Vagina (tissue), 2 donors: ENCODE measurements at regions not wholly inside any gene's neighbourhood (a gene's known extent, or its start where the extent isn't known, plus 50 kb on each side); places are given as distances from the start of the nearest gene placed in this dataset.

Experiments used
- DNase-seq, 2 donors: peaks; one replicate each; pipeline ENCODE4 v3.0.0-alpha.2; 2017; ENCODE audit errors: extremely low spot score in 2 of 2
- H3K27ac ChIP-seq: fragments of 200-600 bp; sonication (generic); one replicate; pipeline ENCODE4 v1.5.1; 2019
- H3K27me3 ChIP-seq: fragments of 200-600 bp; sonication (generic); one replicate; pipeline ENCODE4 v1.5.1; 2019
- H3K36me3 ChIP-seq, 2 donors: fragments of 200-600 bp; sonication (generic); one replicate each; pipeline ENCODE4 v1.5.1; 2017 to 2019
- H3K4me1 ChIP-seq: fragments of 200-600 bp; sonication (generic); one replicate; pipeline ENCODE4 v1.5.1; 2019
- H3K4me3 ChIP-seq, 2 donors: fragments of 200-600 bp; sonication (generic); 1 replicate in 1 of 2; 2 replicates in 1 of 2; pipeline ENCODE4 v1.5.1; 2016 to 2019
- H3K9me3 ChIP-seq: fragments of 200-600 bp; sonication (generic); one replicate; pipeline ENCODE4 v1.5.1; 2019
- POLR2A ChIP-seq, 2 donors: fragments of 450-650 bp; IDR thresholded peaks; one replicate each; pipeline ENCODE4 v1.6.1; 2017; ENCODE audit warnings: antibody characterized with exemption in 2 of 2, mild to moderate bottlenecking in 2 of 2, moderate library complexity in 2 of 2
- POLR2AphosphoS5 ChIP-seq, 2 donors: sonication (generic); formaldehyde crosslinking; IDR thresholded peaks; one replicate each; pipeline ENCODE4 v1.9.0; 2017; ENCODE audit warnings: antibody characterized with exemption in 2 of 2, mild to moderate bottlenecking in 2 of 2, low read depth in 1 of 2; ENCODE audit not compliant: insufficient read depth in 1 of 2
- intact Hi-C: fragments of 100-400 bp; cut with DNase I; formaldehyde crosslinking; loops from one replicate; pipeline ENCODE4 v1.15.1; 2023
- TF ChIP-seq, protein P1 (sequence below), 3 experiments: fragments of 450-650 bp in 2 of 3; fragments of 200-600 bp in 1 of 3; sonication (generic) in 1 of 3; IDR thresholded peaks; one replicate each; pipeline ENCODE4 v1.5.1; 2017 to 2019; ENCODE audit warnings: antibody characterized with exemption in 3 of 3, mild to moderate bottlenecking in 2 of 3, moderate library complexity in 2 of 3

DNA sequence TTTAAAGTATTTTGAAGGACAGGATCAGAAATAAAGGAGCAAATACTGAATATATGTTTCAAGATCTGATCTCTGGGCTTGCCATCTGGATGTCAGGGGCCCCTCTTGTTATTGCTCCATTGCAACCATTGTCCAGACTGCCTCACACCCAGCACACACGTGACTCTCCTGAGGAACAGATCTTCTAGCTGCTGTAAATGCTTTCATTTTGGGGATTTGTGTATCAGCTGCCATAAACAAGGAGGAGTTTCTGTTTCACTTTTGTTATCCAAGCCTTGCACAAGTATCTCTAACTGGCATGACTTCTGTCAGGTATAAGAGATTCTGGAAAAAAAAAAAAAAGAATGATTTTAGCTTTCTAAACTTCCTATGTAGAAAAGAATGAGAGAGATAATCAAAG, 1624.1 kb upstream of the PRR20A start:
- DNase-seq = no peak
- no peaks in the 10 kb centered on the region for H3K27me3 ChIP-seq
- intact Hi-C loops = no loop called here
- H3K4me1 ChIP-seq = no peaks in the 10 kb centered on the region
- H3K4me3 ChIP-seq = no peak overlapping the region
- no peak for TF ChIP-seq POLR2A (IDR thresholded peaks at IDR 0.05)
- TF ChIP-seq, protein P1, sequence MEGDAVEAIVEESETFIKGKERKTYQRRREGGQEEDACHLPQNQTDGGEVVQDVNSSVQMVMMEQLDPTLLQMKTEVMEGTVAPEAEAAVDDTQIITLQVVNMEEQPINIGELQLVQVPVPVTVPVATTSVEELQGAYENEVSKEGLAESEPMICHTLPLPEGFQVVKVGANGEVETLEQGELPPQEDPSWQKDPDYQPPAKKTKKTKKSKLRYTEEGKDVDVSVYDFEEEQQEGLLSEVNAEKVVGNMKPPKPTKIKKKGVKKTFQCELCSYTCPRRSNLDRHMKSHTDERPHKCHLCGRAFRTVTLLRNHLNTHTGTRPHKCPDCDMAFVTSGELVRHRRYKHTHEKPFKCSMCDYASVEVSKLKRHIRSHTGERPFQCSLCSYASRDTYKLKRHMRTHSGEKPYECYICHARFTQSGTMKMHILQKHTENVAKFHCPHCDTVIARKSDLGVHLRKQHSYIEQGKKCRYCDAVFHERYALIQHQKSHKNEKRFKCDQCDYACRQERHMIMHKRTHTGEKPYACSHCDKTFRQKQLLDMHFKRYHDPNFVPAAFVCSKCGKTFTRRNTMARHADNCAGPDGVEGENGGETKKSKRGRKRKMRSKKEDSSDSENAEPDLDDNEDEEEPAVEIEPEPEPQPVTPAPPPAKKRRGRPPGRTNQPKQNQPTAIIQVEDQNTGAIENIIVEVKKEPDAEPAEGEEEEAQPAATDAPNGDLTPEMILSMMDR (IDR thresholded peaks at IDR 0.05) = no peak
- no peak for TF ChIP-seq POLR2AphosphoS5 (IDR thresholded peaks at IDR 0.05; ENCODE audit: insufficient read depth in 1 of 2, low read depth in 1 of 2)
- no peak overlapping the region for H3K27ac ChIP-seq
- no peaks in the 10 kb centered on the region for H3K9me3 ChIP-seq
- no peaks in the 10 kb centered on the region for H3K36me3 ChIP-seq

GRCh38 chr13:55517312-55517711, 1623.4 kb upstream of the PRR20A start:
- no peaks in the 10 kb centered on the region for H3K4me1 ChIP-seq
- intact Hi-C loops = no loop called here
- no peak for TF ChIP-seq POLR2A (IDR thresholded peaks at IDR 0.05)
- TF ChIP-seq POLR2AphosphoS5 (IDR thresholded peaks at IDR 0.05; ENCODE audit: insufficient read depth in 1 of 2, low read depth in 1 of 2) = no peak
- TF ChIP-seq, protein P1 (IDR thresholded peaks at IDR 0.05) = no peak

DNA sequence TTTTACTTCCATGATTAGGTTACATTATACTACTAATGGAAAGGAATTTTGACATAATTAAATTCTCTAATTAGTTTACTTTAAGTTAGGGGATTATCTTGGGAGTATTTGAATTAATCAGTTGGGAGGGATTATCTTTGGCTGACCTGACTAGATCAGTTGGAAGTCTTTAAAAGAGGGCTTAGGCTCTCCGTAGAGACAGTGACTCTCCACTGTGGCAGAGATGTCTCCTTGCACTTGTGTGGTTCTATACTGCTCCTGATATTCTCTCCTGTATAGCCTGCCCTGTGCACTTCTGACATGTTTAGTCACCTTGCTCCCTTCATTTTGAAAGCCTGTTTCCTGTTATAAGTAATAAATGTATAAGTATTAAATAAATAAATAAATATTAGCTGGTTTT, 1612.3 kb upstream of the PRR20A start:
- DNase-seq = no peak
- TF ChIP-seq, protein P1 (IDR thresholded peaks at IDR 0.05) = no peak
- TF ChIP-seq POLR2AphosphoS5 (IDR thresholded peaks at IDR 0.05; ENCODE audit: insufficient read depth in 1 of 2, low read depth in 1 of 2) (no peak), POLR2A (IDR thresholded peaks at IDR 0.05) (no peak)
- no peaks in the 10 kb centered on the region for H3K27me3 ChIP-seq
- H3K36me3 ChIP-seq = no peaks in the 10 kb centered on the region
- no peak overlapping the region for H3K27ac ChIP-seq
- no peak overlapping the region for H3K4me3 ChIP-seq
- intact Hi-C loops = no loop called here
- no peaks in the 10 kb centered on the region for H3K4me1 ChIP-seq
- no peaks in the 10 kb centered on the region for H3K9me3 ChIP-seq

More at GRCh38 chr13:55517312-55517711, 1623.4 kb upstream of the PRR20A start:
- H3K9me3 ChIP-seq = no peaks in the 10 kb centered on the region
- no peaks in the 10 kb centered on the region for H3K27me3 ChIP-seq
- no peak overlapping the region for H3K4me3 ChIP-seq
- no peak overlapping the region for H3K27ac ChIP-seq
- no peaks in the 10 kb centered on the region for H3K36me3 ChIP-seq
- DNase-seq = no peak

DNA sequence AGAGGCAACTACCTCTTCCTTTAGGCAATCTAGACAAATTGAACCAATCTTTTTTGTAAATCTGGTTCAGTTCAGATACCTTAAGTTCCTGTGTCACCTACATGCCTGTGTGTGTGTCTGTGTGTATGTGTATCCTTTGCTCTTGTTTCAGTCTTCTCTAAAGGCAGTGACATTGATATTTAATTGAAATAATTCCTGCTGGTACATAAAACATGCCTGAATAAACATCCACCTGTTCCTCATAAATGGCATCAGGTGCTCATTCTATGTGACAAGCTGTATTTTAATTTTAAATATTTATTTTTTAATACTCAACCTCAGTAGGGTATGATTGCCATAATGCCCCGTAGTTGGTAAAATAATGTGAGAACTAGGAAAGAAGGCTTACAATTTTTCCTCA, 1606.4 kb upstream of the PRR20A start:
- TF ChIP-seq POLR2AphosphoS5 (IDR thresholded peaks at IDR 0.05; ENCODE audit: insufficient read depth in 1 of 2, low read depth in 1 of 2) = no peak
- no peak for TF ChIP-seq POLR2A (IDR thresholded peaks at IDR 0.05)
- TF ChIP-seq, protein P1 (IDR thresholded peaks at IDR 0.05) = no peak
- intact Hi-C loops = no loop called here
- Histone ChIP-seq H3K4me3 (no peak overlapping the region), H3K9me3 (no peaks in the 10 kb centered on the region), H3K27ac (no peak overlapping the region), H3K27me3 (no peaks in the 10 kb centered on the region), H3K36me3 (no peaks in the 10 kb centered on the region), H3K4me1 (no peaks in the 10 kb centered on the region)
- no peak for DNase-seq

- DNase-seq = no peak
- H3K9me3 ChIP-seq = no peaks in the 10 kb centered on the region
- H3K36me3 ChIP-seq = no peaks in the 10 kb centered on the region
- no peaks in the 10 kb centered on the region for H3K4me1 ChIP-seq
- TF ChIP-seq POLR2AphosphoS5 (IDR thresholded peaks at IDR 0.05; ENCODE audit: insufficient read depth in 1 of 2, low read depth in 1 of 2) = no peak
- no peak for TF ChIP-seq POLR2A (IDR thresholded peaks at IDR 0.05)
- TF ChIP-seq, protein P1 (IDR thresholded peaks at IDR 0.05) = no peak
- H3K27ac ChIP-seq = no peak overlapping the region
- no peaks in the 10 kb centered on the region for H3K27me3 ChIP-seq
- intact Hi-C loops = no loop called here
- no peak overlapping the region for H3K4me3 ChIP-seq
Observed at GRCh38 chr13:55538424-55538823, 1602.3 kb upstream of the PRR20A start.
